HEK293 (cell line): ENCODE measurements at regions not wholly inside any gene's neighbourhood (a gene's known extent, or its start where the extent isn't known, plus 50 kb on each side); places are given as distances from the start of the nearest gene placed in this dataset.

Source experiments
- CTCF ChIA-PET: fragments of 350-600 bp; formaldehyde crosslinking; extraction: SDS; loops from one replicate; lab custom pipeline; 2021; ENCODE audit warnings: antibody characterized with exemption; lab: Yijun Ruan, JAX
- POLR2A ChIA-PET: fragments of 300-600 bp; formaldehyde crosslinking; extraction: SDS; loops from one replicate; lab custom pipeline; 2020; ENCODE audit warnings: antibody characterized with exemption, inconsistent platforms; lab: Yijun Ruan, JAX
- H3K27ac ChIP-seq: fragments of 200-500 bp; sonication (Bioruptor generic); 2 replicates; pipeline ENCODE4 v1.5.1; 2014; ENCODE audit warnings: low read depth, low read length, control low read depth, inconsistent platforms; ENCODE audit errors: extremely low read depth
- H3K36me3 ChIP-seq, 2 experiments: fragments of 200-500 bp in 1 of 2; sonication (Bioruptor generic) in 1 of 2; 1 replicate in 1 of 2; 2 replicates in 1 of 2; pipeline ENCODE4 v1.5.1; 2014 to 2017; ENCODE audit warnings: inconsistent platforms in 2 of 2, low read length in 2 of 2; ENCODE audit not compliant: control insufficient read depth in 2 of 2, insufficient read depth in 1 of 2
- H3K4me1 ChIP-seq: fragments of 200-500 bp; sonication (Bioruptor generic); 2 replicates; pipeline ENCODE4 v1.5.1; 2014; ENCODE audit warnings: mild to moderate bottlenecking, low read length, inconsistent platforms; ENCODE audit not compliant: control insufficient read depth, insufficient read depth
- H3K4me3 ChIP-seq: 2 replicates; pipeline ENCODE4 v1.5.1; 2011; ENCODE audit warnings: low read depth, mild to moderate bottlenecking, control low read depth, low read length, moderate library complexity
- H3K9me3 ChIP-seq: fragments of 200-500 bp; sonication (Bioruptor generic); 2 replicates; pipeline ENCODE4 v1.5.1; 2014; ENCODE audit warnings: low read depth, low read length, inconsistent platforms; ENCODE audit not compliant: control insufficient read depth, insufficient read depth
- PRDM1 ChIP-seq: fragments of 450-650 bp; formaldehyde crosslinking; IDR thresholded peaks from 2 replicates; pipeline ENCODE4; 2016; ENCODE audit warnings: missing biosample characterization, missing genetic modification characterization
- RBAK ChIP-seq: fragments of 450-650 bp; formaldehyde crosslinking; IDR thresholded peaks from 2 replicates; pipeline ENCODE4 v1.5.1; 2016; ENCODE audit warnings: missing biosample characterization, missing genetic modification characterization
- SCRT2 ChIP-seq: fragments of 450-650 bp; formaldehyde crosslinking; IDR thresholded peaks from 2 replicates; pipeline ENCODE4 v1.5.1; 2016; ENCODE audit warnings: missing biosample characterization, missing genetic modification characterization
- SP7 ChIP-seq: fragments of 450-650 bp; formaldehyde crosslinking; IDR thresholded peaks from 2 replicates; pipeline ENCODE4 v1.5.1; 2016; ENCODE audit warnings: missing biosample characterization, missing genetic modification characterization
- ZBTB7A ChIP-seq: fragments of 450-650 bp; formaldehyde crosslinking; IDR thresholded peaks from 2 replicates; pipeline ENCODE4 v1.5.1; 2016; ENCODE audit warnings: low read depth, missing biosample characterization, missing genetic modification characterization
- ZBTB8A ChIP-seq: fragments of 450-650 bp; formaldehyde crosslinking; IDR thresholded peaks from 2 replicates; pipeline ENCODE4 v1.5.1; 2016; ENCODE audit warnings: missing biosample characterization, missing genetic modification characterization
- ZFP37 ChIP-seq: fragments of 450-650 bp; formaldehyde crosslinking; IDR thresholded peaks from 2 replicates; pipeline ENCODE4 v1.5.1; 2016; ENCODE audit warnings: missing biosample characterization, missing genetic modification characterization
- ZFP69B ChIP-seq: fragments of 450-650 bp; formaldehyde crosslinking; IDR thresholded peaks from 2 replicates; pipeline ENCODE4 v1.5.1; 2016; ENCODE audit warnings: missing biosample characterization, missing genetic modification characterization
- ZIC2 ChIP-seq: fragments of 450-650 bp; formaldehyde crosslinking; IDR thresholded peaks from 2 replicates; pipeline ENCODE4 v1.5.1; 2016; ENCODE audit warnings: missing biosample characterization, missing genetic modification characterization
- ZNF112 ChIP-seq: fragments of 450-650 bp; formaldehyde crosslinking; IDR thresholded peaks from 2 replicates; pipeline ENCODE4 v1.5.0; 2017; ENCODE audit warnings: missing biosample characterization, missing genetic modification characterization
- ZNF121 ChIP-seq: fragments of 450-650 bp; formaldehyde crosslinking; IDR thresholded peaks from 2 replicates; pipeline ENCODE4 v1.5.1; 2016; ENCODE audit warnings: missing biosample characterization, missing genetic modification characterization
- ZNF132 ChIP-seq: fragments of 450-650 bp; formaldehyde crosslinking; IDR thresholded peaks from 2 replicates; pipeline ENCODE4 v1.5.1; 2017; ENCODE audit warnings: missing biosample characterization, missing genetic modification characterization, borderline replicate concordance
- ZNF133 ChIP-seq: fragments of 450-650 bp; formaldehyde crosslinking; IDR thresholded peaks from 2 replicates; pipeline ENCODE4 v1.5.1; 2016; ENCODE audit warnings: missing biosample characterization, missing genetic modification characterization
- ZNF146 ChIP-seq: fragments of 450-650 bp; formaldehyde crosslinking; IDR thresholded peaks from 2 replicates; pipeline ENCODE4 v1.5.1; 2016; ENCODE audit warnings: missing biosample characterization, missing genetic modification characterization
- ZNF16 ChIP-seq: fragments of 450-650 bp; formaldehyde crosslinking; IDR thresholded peaks from 2 replicates; pipeline ENCODE4 v1.5.1; 2016; ENCODE audit warnings: low read depth, missing biosample characterization, missing genetic modification characterization
- ZNF19 ChIP-seq: fragments of 450-650 bp; formaldehyde crosslinking; IDR thresholded peaks from 2 replicates; pipeline ENCODE4; 2016; ENCODE audit warnings: missing biosample characterization, missing genetic modification characterization, low read depth
- ZNF239 ChIP-seq: fragments of 450-650 bp; formaldehyde crosslinking; IDR thresholded peaks from 2 replicates; pipeline ENCODE4 v1.5.1; 2016; ENCODE audit warnings: missing biosample characterization, missing genetic modification characterization
- ZNF341 ChIP-seq: fragments of 450-650 bp; formaldehyde crosslinking; IDR thresholded peaks from 2 replicates; pipeline ENCODE4; 2016; ENCODE audit warnings: low read depth, missing biosample characterization, missing genetic modification characterization
- ZNF354C ChIP-seq: fragments of 450-650 bp; formaldehyde crosslinking; IDR thresholded peaks from 2 replicates; pipeline ENCODE4 v1.5.1; 2016; ENCODE audit warnings: missing biosample characterization, missing genetic modification characterization, low read depth, borderline replicate concordance
- ZNF391 ChIP-seq: fragments of 450-650 bp; formaldehyde crosslinking; IDR thresholded peaks from 2 replicates; pipeline ENCODE4 v1.5.1; 2016; ENCODE audit warnings: low read depth, missing biosample characterization, missing genetic modification characterization, borderline replicate concordance
- ZNF529 ChIP-seq: fragments of 450-650 bp; formaldehyde crosslinking; IDR thresholded peaks from 2 replicates; pipeline ENCODE4 v1.5.1; 2017; ENCODE audit warnings: missing genetic modification characterization, missing biosample characterization; ENCODE audit not compliant: insufficient replicate concordance
- ZNF555 ChIP-seq: fragments of 450-650 bp; formaldehyde crosslinking; conservative IDR thresholded peaks from 2 replicates; pipeline ENCODE4 v1.5.1; 2017; ENCODE audit warnings: missing biosample characterization, mild to moderate bottlenecking, missing genetic modification characterization, inconsistent platforms
- ZNF621 ChIP-seq: fragments of 450-650 bp; formaldehyde crosslinking; IDR thresholded peaks from 2 replicates; pipeline ENCODE4 v1.5.1; 2017; ENCODE audit warnings: missing biosample characterization, missing genetic modification characterization
- ZNF623 ChIP-seq: fragments of 450-650 bp; formaldehyde crosslinking; IDR thresholded peaks from 2 replicates; pipeline ENCODE4 v1.5.1; 2016; ENCODE audit warnings: missing biosample characterization, missing genetic modification characterization
- ZNF777 ChIP-seq: fragments of 450-650 bp; formaldehyde crosslinking; IDR thresholded peaks from 2 replicates; pipeline ENCODE4 v1.5.1; 2017; ENCODE audit warnings: missing biosample characterization, missing genetic modification characterization, borderline replicate concordance
- ZNF791 ChIP-seq: fragments of 450-650 bp; formaldehyde crosslinking; IDR thresholded peaks from 2 replicates; pipeline ENCODE4 v1.5.1; 2016; ENCODE audit warnings: missing biosample characterization, missing genetic modification characterization
- TF ChIP-seq, protein P1 (sequence below): fragments of 450-650 bp; formaldehyde crosslinking; IDR thresholded peaks from 2 replicates; pipeline ENCODE4 v1.5.1; 2016; ENCODE audit warnings: missing biosample characterization, missing genetic modification characterization
- TF ChIP-seq, protein P2 (sequence below): fragments of 450-650 bp; formaldehyde crosslinking; IDR thresholded peaks from 2 replicates; pipeline ENCODE4 v1.5.1; 2016; ENCODE audit warnings: missing biosample characterization, missing genetic modification characterization
- TF ChIP-seq, protein P3 (sequence below): fragments of 450-650 bp; formaldehyde crosslinking; IDR thresholded peaks from 2 replicates; pipeline ENCODE4 v1.5.1; 2016; ENCODE audit warnings: missing biosample characterization, missing genetic modification characterization
- TF ChIP-seq, protein P4 (sequence below): fragments of 450-650 bp; formaldehyde crosslinking; IDR thresholded peaks from 2 replicates; pipeline ENCODE4 v1.5.0; 2017; ENCODE audit warnings: missing biosample characterization, missing genetic modification characterization, borderline replicate concordance

DNA sequence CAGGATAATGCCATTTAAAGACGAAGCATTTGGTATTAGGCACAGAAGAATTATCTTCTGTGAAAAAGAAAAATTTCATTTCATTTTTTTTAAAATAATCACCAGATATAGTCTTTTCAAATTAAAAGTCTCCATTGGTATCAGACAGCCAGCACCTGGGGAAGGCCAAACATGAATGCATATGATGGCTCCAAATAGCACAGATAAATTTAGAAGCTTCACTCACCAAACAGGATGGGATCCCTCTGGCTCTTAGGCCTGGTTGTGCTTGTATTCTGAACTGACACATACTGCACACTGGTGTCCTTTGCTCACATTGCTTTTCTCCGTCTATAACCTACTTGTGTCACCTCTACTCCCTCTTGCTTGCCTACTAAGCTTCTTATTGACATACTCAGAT, 169.5 kb upstream of the CHRM2 start (continued):
- TF ChIP-seq, protein P1, sequence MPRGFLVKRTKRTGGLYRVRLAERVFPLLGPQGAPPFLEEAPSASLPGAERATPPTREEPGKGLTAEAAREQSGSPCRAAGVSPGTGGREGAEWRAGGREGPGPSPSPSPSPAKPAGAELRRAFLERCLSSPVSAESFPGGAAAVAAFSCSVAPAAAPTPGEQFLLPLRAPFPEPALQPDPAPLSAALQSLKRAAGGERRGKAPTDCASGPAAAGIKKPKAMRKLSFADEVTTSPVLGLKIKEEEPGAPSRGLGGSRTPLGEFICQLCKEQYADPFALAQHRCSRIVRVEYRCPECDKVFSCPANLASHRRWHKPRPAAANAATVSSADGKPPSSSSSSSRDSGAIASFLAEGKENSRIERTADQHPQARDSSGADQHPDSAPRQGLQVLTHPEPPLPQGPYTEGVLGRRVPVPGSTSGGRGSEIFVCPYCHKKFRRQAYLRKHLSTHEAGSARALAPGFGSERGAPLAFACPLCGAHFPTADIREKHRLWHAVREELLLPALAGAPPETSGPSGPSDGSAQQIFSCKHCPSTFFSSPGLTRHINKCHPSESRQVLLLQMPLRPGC (tag by site-specific recombination): no peak
- no peak for TF ChIP-seq ZNF391 (tag by site-specific recombination)
- no peak for TF ChIP-seq ZBTB8A (tag by site-specific recombination)
- no peak for TF ChIP-seq ZNF121 (tag by site-specific recombination)
- no peak for TF ChIP-seq ZNF623
- no peak for TF ChIP-seq ZNF555 (tag by site-specific recombination)
- no peak for TF ChIP-seq ZNF791 (tag by site-specific recombination)
- TF ChIP-seq, protein P2, sequence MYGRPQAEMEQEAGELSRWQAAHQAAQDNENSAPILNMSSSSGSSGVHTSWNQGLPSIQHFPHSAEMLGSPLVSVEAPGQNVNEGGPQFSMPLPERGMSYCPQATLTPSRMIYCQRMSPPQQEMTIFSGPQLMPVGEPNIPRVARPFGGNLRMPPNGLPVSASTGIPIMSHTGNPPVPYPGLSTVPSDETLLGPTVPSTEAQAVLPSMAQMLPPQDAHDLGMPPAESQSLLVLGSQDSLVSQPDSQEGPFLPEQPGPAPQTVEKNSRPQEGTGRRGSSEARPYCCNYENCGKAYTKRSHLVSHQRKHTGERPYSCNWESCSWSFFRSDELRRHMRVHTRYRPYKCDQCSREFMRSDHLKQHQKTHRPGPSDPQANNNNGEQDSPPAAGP (tag by site-specific recombination): no peak
- TF ChIP-seq ZNF777 (tag by site-specific recombination): no peak
- TF ChIP-seq, protein P3, sequence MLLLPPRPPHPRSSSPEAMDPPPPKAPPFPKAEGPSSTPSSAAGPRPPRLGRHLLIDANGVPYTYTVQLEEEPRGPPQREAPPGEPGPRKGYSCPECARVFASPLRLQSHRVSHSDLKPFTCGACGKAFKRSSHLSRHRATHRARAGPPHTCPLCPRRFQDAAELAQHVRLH (tag by site-specific recombination): no peak
- no peak for TF ChIP-seq ZNF341 (tag by site-specific recombination)

DNA sequence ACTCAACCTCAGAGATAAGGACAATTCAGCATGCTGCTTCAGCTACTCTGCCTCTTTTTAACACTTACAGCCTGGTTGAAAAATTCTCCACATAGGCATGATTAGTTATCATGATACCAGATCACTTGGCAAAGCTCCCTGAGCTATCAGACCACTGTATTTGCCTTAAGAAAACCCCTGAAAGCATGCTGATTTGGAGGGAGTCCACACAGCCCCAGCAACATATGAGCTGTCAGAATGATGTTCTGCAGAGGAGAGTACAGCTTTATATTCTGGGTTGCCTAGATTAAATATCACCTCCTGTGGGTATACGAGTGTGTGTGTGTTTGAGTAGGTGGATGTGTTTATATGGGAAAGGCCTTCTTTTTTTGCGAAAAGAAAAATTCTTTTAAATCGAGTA, 170.2 kb upstream of the CHRM2 start:
- Histone ChIP-seq H3K4me1 (no peaks in the 10 kb centered on the region), H3K4me3 (no peak overlapping the region)
- CTCF ChIA-PET: no interaction called here
- TF ChIP-seq SP7 (no peak), RBAK (no peak), ZNF16 (tag by site-specific recombination) (no peak), ZNF112 (tag by site-specific recombination) (no peak), ZNF529 (tag by site-specific recombination) (no peak), ZNF133 (tag by site-specific recombination) (no peak), ZNF621 (tag by site-specific recombination) (no peak), SCRT2 (no peak), ZNF132 (no peak), ZNF146 (tag by site-specific recombination) (no peak), ZNF239 (tag by site-specific recombination) (no peak)
- TF ChIP-seq, protein P2 (tag by site-specific recombination): no peak
- TF ChIP-seq, all 188 proteins: peak for 0
- Histone ChIP-seq H3K27ac (no peak overlapping the region), H3K36me3 (no peaks in the 10 kb centered on the region), H3K9me3 (no peaks in the 10 kb centered on the region)
- POLR2A ChIA-PET: no interaction called here

DNA sequence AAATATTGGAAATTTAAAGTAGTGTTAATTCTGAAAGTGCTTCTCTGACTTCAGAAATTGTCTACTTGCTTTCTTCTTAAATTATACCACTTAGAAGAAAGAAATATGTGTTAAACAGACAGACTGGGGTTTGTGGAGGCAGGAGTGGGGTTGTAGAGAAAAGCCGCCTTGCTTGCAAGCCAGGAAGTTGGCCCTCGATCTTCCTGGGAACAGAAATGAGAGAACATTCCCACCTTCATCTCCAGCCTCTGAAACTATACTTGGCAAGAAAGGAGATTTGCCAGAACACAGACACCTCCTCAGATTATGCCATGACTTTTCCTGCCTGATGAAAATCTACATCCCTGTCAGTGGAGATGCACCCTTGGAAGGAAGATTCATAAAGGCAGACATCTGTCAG, 171.2 kb upstream of the CHRM2 start:
- Histone ChIP-seq H3K9me3 (no peaks in the 10 kb centered on the region), H3K27ac (no peak overlapping the region), H3K36me3 (no peaks in the 10 kb centered on the region), H3K4me3 (no peak overlapping the region), H3K4me1 (no peaks in the 10 kb centered on the region)
- ChIA-PET CTCF (no interaction called here), POLR2A (no interaction called here)
- TF ChIP-seq ZNF555 (tag by site-specific recombination) (no peak), ZFP37 (tag by site-specific recombination) (no peak), PRDM1 (tag by site-specific recombination) (no peak), RBAK (no peak), ZIC2 (no peak), ZNF354C (no peak), ZFP69B (tag by site-specific recombination) (no peak), ZBTB7A (tag by site-specific recombination) (no peak), ZNF19 (tag by site-specific recombination) (no peak)
- TF ChIP-seq, protein P3 (tag by site-specific recombination): no peak
- TF ChIP-seq, protein P4, sequence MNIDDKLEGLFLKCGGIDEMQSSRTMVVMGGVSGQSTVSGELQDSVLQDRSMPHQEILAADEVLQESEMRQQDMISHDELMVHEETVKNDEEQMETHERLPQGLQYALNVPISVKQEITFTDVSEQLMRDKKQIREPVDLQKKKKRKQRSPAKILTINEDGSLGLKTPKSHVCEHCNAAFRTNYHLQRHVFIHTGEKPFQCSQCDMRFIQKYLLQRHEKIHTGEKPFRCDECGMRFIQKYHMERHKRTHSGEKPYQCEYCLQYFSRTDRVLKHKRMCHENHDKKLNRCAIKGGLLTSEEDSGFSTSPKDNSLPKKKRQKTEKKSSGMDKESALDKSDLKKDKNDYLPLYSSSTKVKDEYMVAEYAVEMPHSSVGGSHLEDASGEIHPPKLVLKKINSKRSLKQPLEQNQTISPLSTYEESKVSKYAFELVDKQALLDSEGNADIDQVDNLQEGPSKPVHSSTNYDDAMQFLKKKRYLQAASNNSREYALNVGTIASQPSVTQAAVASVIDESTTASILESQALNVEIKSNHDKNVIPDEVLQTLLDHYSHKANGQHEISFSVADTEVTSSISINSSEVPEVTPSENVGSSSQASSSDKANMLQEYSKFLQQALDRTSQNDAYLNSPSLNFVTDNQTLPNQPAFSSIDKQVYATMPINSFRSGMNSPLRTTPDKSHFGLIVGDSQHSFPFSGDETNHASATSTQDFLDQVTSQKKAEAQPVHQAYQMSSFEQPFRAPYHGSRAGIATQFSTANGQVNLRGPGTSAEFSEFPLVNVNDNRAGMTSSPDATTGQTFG (tag by site-specific recombination): no peak
